ENCODE measurements at regions not wholly inside any gene's neighbourhood (a gene's known extent, or its start where the extent isn't known, plus 50 kb on each side); places are given as distances from the start of the nearest gene placed in this dataset.

DNA sequence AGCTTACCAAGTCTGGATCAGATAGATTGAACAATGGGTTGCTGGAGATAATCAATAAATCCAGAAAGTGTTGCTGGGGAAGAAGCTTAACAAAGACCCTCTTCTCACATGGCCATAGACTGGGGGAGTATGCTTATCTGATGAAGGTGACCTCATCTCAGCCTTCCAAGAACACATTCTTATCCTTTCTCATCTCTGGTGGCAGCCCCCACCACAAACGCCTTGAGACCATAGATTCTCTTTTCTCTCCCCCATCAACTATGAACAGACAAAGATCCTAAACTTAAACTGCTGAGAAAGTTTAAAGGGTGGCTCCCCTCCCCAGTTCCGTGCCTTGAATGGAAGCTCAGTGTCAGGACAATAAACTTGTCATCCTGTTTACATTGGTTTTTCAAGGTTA is 428.7 kb upstream of the TRIB2 start:
- TF ChIP-seq, protein P1, sequence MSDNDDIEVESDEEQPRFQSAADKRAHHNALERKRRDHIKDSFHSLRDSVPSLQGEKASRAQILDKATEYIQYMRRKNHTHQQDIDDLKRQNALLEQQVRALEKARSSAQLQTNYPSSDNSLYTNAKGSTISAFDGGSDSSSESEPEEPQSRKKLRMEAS (IDR thresholded peaks at IDR 0.05), result no peak
- TF ChIP-seq, protein P2, sequence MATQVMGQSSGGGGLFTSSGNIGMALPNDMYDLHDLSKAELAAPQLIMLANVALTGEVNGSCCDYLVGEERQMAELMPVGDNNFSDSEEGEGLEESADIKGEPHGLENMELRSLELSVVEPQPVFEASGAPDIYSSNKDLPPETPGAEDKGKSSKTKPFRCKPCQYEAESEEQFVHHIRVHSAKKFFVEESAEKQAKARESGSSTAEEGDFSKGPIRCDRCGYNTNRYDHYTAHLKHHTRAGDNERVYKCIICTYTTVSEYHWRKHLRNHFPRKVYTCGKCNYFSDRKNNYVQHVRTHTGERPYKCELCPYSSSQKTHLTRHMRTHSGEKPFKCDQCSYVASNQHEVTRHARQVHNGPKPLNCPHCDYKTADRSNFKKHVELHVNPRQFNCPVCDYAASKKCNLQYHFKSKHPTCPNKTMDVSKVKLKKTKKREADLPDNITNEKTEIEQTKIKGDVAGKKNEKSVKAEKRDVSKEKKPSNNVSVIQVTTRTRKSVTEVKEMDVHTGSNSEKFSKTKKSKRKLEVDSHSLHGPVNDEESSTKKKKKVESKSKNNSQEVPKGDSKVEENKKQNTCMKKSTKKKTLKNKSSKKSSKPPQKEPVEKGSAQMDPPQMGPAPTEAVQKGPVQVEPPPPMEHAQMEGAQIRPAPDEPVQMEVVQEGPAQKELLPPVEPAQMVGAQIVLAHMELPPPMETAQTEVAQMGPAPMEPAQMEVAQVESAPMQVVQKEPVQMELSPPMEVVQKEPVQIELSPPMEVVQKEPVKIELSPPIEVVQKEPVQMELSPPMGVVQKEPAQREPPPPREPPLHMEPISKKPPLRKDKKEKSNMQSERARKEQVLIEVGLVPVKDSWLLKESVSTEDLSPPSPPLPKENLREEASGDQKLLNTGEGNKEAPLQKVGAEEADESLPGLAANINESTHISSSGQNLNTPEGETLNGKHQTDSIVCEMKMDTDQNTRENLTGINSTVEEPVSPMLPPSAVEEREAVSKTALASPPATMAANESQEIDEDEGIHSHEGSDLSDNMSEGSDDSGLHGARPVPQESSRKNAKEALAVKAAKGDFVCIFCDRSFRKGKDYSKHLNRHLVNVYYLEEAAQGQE (IDR thresholded peaks at IDR 0.05; ENCODE audit: low read depth), result no peak
- TF ChIP-seq RAD21 (IDR thresholded peaks at IDR 0.05; ENCODE audit: low read depth), result no peak
